Hematopoietic multipotent progenitor cell treated with erythropoietin and hydrocortisone succinate and interleukin-3 and kit ligand, for 4 days (in vitro differentiated cells): ENCODE measurements at regions not wholly inside any gene's neighbourhood (a gene's known extent, or its start where the extent isn't known, plus 50 kb on each side); places are given as distances from the start of the nearest gene placed in this dataset.

Source experiments
- DNase-seq: peaks from one replicate; pipeline ENCODE4 v3.0.0-alpha.2; 2015

- DNase-seq, result no peak
Observed at GRCh38 chr1:94701796-94702441, 118.2 kb upstream of the SLC44A3 start.

DNA sequence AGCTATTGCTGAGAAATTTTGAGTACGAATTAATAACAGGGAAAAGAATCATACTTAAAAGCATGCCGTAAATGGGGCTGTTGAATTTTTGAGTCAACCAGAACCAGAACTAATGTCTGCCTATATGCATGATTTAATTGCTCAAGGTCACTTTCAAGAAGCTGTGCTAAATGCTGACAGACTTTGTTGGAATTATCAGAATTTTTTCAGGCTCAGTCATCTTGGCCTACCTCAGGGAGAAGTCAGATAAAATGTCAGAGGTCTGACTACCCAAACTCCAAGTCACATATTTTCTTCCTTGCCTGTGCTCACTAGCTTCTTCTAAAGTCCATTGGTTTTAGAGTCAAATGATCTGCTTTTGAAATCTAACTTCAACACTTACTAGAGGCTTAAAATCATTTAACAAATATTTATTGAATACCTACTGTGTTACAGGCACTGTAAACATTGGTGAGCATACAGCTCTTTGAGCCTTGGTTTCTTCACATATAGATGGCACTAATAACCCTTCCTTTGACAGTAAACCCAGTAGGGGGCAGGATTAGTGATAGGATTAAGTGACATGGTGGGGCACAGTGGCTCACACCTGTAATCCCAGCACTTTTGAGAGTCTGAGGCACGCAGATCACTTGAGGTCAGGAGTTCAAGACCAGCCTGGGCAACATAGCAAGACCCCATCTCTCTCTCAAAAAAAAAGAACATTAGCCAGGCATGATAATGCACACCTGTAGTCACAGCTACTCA, 121.2 kb upstream of the SLC44A3 start:
- no peak for DNase-seq

DNA sequence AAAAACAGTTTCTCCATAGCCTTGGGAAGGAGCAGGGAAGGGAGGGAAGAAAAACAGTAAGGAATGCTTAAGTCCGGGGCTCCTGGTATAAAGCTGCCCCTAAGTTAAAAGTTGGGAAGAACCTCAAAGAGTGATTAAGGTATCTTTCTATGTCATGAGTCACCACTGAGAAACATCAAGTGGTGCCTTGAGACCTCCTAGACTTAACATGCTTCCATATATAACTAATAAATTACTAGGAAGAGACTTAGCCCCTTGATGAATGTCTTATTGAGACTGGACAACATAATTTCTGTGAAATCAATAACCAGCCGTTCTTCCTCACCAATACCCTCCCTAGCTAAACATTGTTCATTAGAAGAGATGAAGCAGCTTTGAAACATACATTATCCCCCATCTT, 121.8 kb upstream of the SLC44A3 start:
- DNase-seq, result no peak

GRCh38 chr1:94697839-94698238, 122.3 kb upstream of the SLC44A3 start:
- no peak for DNase-seq

- DNase-seq, result peak; percentile 42
Observed at GRCh38 chr1:94694226-94694915, 125.8 kb upstream of the SLC44A3 start.

GRCh38 chr1:94693435-94693834, 126.7 kb upstream of the SLC44A3 start:
- no peak for DNase-seq

DNA sequence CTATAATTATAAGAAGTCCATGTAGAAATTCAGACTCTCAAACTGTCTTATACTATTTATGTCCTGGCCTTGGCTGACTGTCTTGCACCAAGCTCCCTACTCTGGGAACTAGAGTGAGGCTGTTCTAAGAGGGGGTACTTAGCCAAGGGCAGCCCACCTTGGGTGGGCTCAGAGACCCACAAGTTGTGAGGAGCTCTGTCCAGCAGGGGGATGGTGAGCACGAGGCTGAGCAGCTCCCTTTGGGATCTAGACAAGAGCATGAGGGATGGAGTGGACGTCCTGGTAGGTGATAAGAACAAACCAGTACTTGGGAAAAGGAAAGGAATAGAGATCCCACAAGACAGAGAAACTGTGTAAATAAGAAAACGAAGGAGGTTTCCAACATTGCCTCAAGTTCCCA, 127.1 kb upstream of the SLC44A3 start:
- no peak for DNase-seq

GRCh38 chr1:94688646-94689045, 131.5 kb upstream of the SLC44A3 start:
- no peak for DNase-seq

- DNase-seq, result no peak
Observed at GRCh38 chr1:94686882-94687281, 133.3 kb upstream of the SLC44A3 start.

DNA sequence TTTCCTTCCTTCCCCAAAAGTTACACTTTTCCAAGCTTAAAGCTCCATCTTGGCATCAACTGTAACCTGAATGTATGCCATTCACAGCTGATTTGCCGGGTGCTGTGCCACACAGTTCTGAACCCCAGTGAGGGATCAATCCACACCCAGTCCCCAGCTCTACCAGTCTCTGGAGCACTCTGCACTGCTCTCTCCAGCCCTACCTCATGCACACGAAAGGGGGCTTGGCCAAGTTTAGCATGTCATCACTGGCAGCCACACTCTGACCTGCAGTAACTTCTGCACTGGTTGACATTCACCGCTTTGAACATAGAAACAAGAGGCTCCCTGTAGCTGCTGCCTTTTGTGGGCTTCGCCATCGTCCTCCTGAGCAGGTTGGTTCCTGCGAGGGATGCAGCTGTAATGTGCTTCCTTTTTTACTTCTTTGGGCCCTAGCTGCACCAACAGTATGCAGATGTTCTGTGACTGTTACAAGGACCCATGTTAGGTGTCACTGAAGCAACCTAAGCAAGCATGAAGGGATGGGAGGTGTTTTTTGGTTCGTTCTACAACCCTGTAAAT, 135.4 kb upstream of the SLC44A3 start:
- DNase-seq, result no peak

DNA sequence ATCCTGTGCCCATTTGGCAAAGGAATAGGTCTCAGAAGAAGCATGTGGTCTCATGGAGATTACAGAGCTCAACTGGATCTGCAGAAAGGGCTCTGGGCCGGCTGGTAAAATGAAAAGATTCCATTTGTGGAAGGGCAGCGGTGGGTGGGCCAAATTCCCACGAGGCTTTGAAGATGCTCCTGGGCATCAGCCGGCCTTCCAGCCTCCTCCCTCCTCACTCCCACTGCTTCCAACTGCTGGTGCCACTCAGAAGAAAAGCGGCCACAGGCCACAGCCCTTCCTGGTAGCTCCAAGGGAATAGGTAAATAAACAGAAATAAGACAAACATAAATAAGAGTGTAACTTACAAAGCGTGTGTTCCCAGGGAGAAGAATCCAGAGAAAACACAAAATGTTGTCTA, 136.3 kb upstream of the SLC44A3 start:
- DNase-seq, result no peak

DNA sequence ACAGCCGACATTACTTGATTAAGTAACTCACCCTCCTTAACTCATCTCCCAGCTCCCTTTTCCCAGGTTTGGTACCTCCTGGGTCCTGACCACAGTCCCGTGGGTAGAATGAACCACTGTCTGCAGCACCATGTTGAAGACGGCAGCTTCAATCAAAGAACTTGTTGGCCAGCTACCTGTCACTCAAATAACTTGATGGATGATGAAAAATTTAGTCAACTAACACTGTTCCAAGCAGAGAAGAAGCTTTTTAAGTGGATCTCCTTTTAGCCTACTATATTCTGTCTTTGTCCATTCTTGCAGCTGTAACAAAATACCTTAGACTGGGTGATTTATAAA, 138.4 kb upstream of the F3 start:
- DNase-seq, result no peak

GRCh38 chr1:94679332-94680038, 137.9 kb upstream of the F3 start:
- no peak for DNase-seq

- no peak for DNase-seq
Observed at GRCh38 chr1:94678202-94678848, 136.8 kb upstream of the F3 start.

- DNase-seq, result no peak
Observed at GRCh38 chr1:94677714-94678113, 136.2 kb upstream of the F3 start.

GRCh38 chr1:94677087-94677486, 135.5 kb upstream of the F3 start:
- DNase-seq, result no peak

DNA sequence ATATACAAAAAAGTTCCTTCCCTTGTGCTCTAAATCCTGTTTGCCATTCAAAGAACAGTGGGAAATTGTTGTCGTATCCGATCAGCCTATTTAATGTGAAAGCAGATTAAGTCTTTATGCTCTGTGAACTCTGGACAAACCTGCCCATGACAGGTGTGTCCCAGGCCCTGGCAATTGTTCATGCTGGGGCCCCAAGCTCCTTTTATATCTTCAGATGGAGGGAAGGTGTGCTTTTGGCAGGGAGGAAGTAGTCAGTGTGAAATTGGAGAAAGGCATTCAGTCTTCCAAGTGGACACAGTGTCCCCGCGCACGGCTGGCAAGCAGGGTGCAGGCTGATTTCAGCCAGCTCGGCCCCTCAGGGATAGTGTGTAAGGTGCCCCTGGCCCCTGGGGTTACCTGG, 135.1 kb upstream of the F3 start:
- no peak for DNase-seq

DNA sequence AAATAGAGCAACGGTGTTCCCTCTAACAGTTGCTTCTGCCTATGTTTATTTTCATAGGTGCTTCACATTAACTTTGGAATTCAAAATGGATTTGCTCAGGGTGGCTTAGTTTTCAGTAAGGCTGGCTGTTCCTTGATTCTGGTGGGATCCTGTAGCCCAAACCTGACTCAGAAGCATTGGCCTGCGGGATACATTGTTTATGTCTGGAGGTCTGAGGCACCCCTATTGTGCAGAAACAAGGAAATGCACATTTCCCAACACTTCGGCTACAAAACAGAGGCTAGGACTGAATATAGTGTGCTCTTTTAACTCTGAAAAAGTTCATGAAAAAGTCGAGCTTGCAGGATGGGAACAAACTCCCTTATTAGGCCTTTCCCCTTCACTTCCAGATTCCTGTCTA, 133.8 kb upstream of the F3 start:
- no peak for DNase-seq

DNA sequence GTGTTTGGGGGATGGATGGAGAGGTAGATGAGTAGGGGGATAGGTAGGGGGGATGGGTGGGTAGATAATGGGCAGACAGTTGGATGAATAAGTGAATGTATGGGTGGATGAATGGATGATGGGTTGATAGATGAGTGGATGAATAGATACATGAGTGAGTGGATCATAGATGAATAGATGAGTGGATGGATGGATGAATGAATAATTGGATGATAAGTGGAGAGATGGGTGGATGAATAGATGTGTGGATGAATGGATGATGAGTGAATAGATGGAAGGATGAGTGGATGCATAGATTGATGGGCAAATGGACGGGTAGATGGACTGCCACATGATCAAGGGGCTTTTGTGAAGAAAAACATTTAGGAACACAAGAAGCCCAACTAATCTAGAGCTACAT, 133.3 kb upstream of the F3 start:
- DNase-seq, result no peak

- no peak for DNase-seq
Observed at GRCh38 chr1:94672934-94673333, 131.4 kb upstream of the F3 start.

GRCh38 chr1:94672001-94672400, 130.4 kb upstream of the F3 start:
- no peak for DNase-seq

DNA sequence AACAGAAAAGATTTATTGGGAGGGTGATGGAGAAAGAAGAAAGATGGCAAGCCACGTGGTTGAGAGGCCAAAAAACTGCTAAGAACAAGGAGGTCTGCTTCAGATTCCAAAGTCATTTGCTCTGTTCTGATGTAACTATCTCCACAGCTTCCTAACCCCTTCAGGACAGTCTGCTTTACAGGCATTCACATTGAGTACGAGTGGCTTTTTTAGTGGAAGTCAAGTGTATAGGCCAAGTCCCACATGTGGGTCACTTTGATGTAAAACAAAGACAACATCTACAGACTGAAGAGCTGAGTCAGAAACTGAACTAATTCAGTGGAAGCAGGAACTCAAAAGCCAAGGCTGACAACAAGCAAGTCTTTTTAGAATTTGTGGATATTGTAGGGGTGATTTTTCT, 128.7 kb upstream of the F3 start:
- no peak for DNase-seq

- DNase-seq, result peak; percentile 63
Observed at GRCh38 chr1:94669198-94669597, 127.6 kb upstream of the F3 start.
